Glomerular visceral epithelial cell (primary cell): ENCODE measurements at regions not wholly inside any gene's neighbourhood (a gene's known extent, or its start where the extent isn't known, plus 50 kb on each side); places are given as distances from the start of the nearest gene placed in this dataset.

ENCODE experiments used
- DNase-seq: peaks from one replicate; pipeline ENCODE4 v3.0.0-alpha.2; 2016; ENCODE audit errors: extremely low spot score

- DNase-seq: peak; percentile 25
Measured at GRCh38 chrX:130974323-130974722, 71.3 kb upstream of the ENOX2 start.

- DNase-seq: peak; percentile 29
Measured at GRCh38 chrX:130975947-130976346, 72.9 kb upstream of the ENOX2 start.

GRCh38 chrX:130981836-130982235 is 76.3 kb upstream of the ARHGAP36 start:
- DNase-seq: no peak

GRCh38 chrX:130984782-130985181 is 73.4 kb upstream of the ARHGAP36 start:
- DNase-seq: no peak

- no peak for DNase-seq
Measured at GRCh38 chrX:130987241-130987640, 70.9 kb upstream of the ARHGAP36 start.

GRCh38 chrX:130990723-130991122 is 67.4 kb upstream of the ARHGAP36 start:
- DNase-seq: no peak

GRCh38 chrX:130994671-130995070 is 63.5 kb upstream of the ARHGAP36 start:
- DNase-seq: peak; percentile 1

- DNase-seq: no peak
Measured at GRCh38 chrX:130995439-130995838, 62.7 kb upstream of the ARHGAP36 start.

GRCh38 chrX:130997314-130997713 is 60.8 kb upstream of the ARHGAP36 start:
- no peak for DNase-seq

GRCh38 chrX:130999360-130999759 is 58.8 kb upstream of the ARHGAP36 start:
- no peak for DNase-seq
